ENCODE measurements at regions not wholly inside any gene's neighbourhood (a gene's known extent, or its start where the extent isn't known, plus 50 kb on each side); places are given as distances from the start of the nearest gene placed in this dataset.
"Not testable (repeated sequence)": the region's sequence is repeated elsewhere in the genome, so short reads cannot be mapped to it uniquely, and the experiment has no call there.

GRCh38 chr16:5815570-5816237 is 718.1 kb upstream of the EEF2KMT start:
- no peak for DNase-seq (ENCODE audit: low read depth in 1 of 2, low spot score in 1 of 2)

GRCh38 chr16:5801396-5801795 is 703.8 kb upstream of the EEF2KMT start:
- DNase-seq (ENCODE audit: low read depth in 1 of 2, low spot score in 1 of 2) = no peak

GRCh38 chr16:5793556-5793955 is 696.0 kb upstream of the EEF2KMT start:
- DNase-seq (ENCODE audit: low read depth in 1 of 2, low spot score in 1 of 2) = no peak

- DNase-seq (ENCODE audit: low read depth in 1 of 2, low spot score in 1 of 2) = no peak
Observed at GRCh38 chr16:5791011-5791657, 693.5 kb upstream of the EEF2KMT start.

GRCh38 chr16:5790512-5790911 is 692.9 kb upstream of the EEF2KMT start:
- no peak for DNase-seq (ENCODE audit: low read depth in 1 of 2, low spot score in 1 of 2)

GRCh38 chr16:5789033-5789432 is 691.4 kb upstream of the EEF2KMT start:
- no peak for DNase-seq (ENCODE audit: low read depth in 1 of 2, low spot score in 1 of 2)

GRCh38 chr16:5781436-5781835 is 683.8 kb upstream of the EEF2KMT start:
- no peak for DNase-seq (ENCODE audit: low read depth in 1 of 2, low spot score in 1 of 2)

- DNase-seq (ENCODE audit: low read depth in 1 of 2, low spot score in 1 of 2) = no peak
Observed at GRCh38 chr16:5776876-5777275, 679.3 kb upstream of the EEF2KMT start.

- no peak for DNase-seq (ENCODE audit: low read depth in 1 of 2, low spot score in 1 of 2)
Observed at GRCh38 chr16:5775916-5776315, 678.3 kb upstream of the EEF2KMT start.

- no peak for DNase-seq (ENCODE audit: low read depth in 1 of 2, low spot score in 1 of 2)
Observed at GRCh38 chr16:5770118-5770517, 672.5 kb upstream of the EEF2KMT start.

GRCh38 chr16:5769513-5769912 is 671.9 kb upstream of the EEF2KMT start:
- DNase-seq (ENCODE audit: low read depth in 1 of 2, low spot score in 1 of 2) = no peak

- no peak for DNase-seq (ENCODE audit: low read depth in 1 of 2, low spot score in 1 of 2)
Observed at GRCh38 chr16:5768445-5768844, 670.9 kb upstream of the EEF2KMT start.

GRCh38 chr16:5763176-5763575 is 665.6 kb upstream of the EEF2KMT start:
- DNase-seq (ENCODE audit: low read depth in 1 of 2, low spot score in 1 of 2) = no peak

GRCh38 chr16:5762362-5762761 is 664.8 kb upstream of the EEF2KMT start:
- DNase-seq (ENCODE audit: low read depth in 1 of 2, low spot score in 1 of 2) = no peak

- no peak for DNase-seq (ENCODE audit: low read depth in 1 of 2, low spot score in 1 of 2)
Observed at GRCh38 chr16:5761592-5761991, 664.0 kb upstream of the EEF2KMT start.

GRCh38 chr16:5758281-5758680 is 660.7 kb upstream of the EEF2KMT start:
- DNase-seq (ENCODE audit: low read depth in 1 of 2, low spot score in 1 of 2) = no peak

- no peak for DNase-seq (ENCODE audit: low read depth in 1 of 2, low spot score in 1 of 2)
Observed at GRCh38 chr16:5756969-5757368, 659.4 kb upstream of the EEF2KMT start.

GRCh38 chr16:5753381-5753780 is 655.8 kb upstream of the EEF2KMT start:
- no peak for DNase-seq (ENCODE audit: low read depth in 1 of 2, low spot score in 1 of 2)

GRCh38 chr16:5751216-5751615 is 653.6 kb upstream of the EEF2KMT start:
- DNase-seq (ENCODE audit: low read depth in 1 of 2, low spot score in 1 of 2) = no peak

- DNase-seq (ENCODE audit: low read depth in 1 of 2, low spot score in 1 of 2) = not testable (repeated sequence)
Observed at GRCh38 chr16:5750439-5750838, 652.8 kb upstream of the EEF2KMT start.

GRCh38 chr16:5738586-5738985 is 641.0 kb upstream of the EEF2KMT start:
- no peak for DNase-seq (ENCODE audit: low read depth in 1 of 2, low spot score in 1 of 2)

- no peak for DNase-seq (ENCODE audit: low read depth in 1 of 2, low spot score in 1 of 2)
Observed at GRCh38 chr16:5736209-5736930, 638.8 kb upstream of the EEF2KMT start.

Data from activated CD4-positive, alpha-beta T cell treated with anti-CD3 and anti-CD28 coated beads, Interleukin-2, amount 50 U/mL, for 24 hours (primary cell).